ENCODE measurements at regions not wholly inside any gene's neighbourhood (a gene's known extent, or its start where the extent isn't known, plus 50 kb on each side); places are given as distances from the start of the nearest gene placed in this dataset.

DNA sequence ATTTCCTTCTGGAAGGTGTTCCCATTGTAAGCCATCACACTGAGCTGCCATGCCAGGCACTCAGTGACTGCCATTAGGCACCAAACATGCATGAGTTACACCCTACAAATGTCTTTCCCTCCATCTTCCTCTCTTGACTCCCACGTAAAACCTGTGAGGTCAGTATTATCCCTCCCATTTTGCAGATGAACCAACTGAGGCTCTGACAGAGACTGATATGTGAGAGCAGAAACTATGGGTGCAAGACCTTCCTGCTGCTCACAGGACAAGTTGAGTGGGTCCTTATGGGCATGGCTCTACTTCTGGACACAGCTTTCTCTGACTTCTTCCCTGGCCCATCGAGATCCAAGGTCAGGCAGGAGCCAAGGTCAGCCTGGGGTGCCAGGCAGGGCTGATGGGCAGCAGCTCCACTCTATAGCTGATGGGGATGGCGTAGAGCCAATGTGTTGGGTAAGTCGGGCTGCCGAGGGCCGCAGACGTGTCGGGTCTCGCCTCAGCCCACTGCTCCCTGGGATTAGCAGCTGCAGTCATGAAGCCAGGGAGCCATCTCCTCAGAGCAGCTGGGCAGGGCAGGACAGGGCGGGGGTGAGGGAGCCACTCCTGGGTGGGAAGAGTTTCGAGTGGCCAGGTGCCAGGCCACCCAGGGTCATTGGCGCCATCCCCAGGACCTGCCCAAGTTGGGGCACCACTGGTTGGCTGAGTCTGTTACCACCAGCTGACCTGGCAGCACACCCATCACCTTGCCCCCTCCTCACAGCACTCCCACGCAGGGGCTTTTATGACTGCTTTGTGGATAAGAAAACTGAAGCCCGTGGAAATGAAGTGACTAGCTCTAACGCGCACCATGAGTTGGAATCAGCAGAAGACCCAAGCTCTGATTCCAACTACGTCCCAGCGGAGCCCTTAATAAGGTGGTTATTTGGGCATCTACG, 117.8 kb upstream of the ZMIZ1 start:
- TF ChIP-seq SP1 (IDR thresholded peaks at IDR 0.05) (no peak), ELF4 (IDR thresholded peaks at IDR 0.05) (no peak), SUZ12 (IDR thresholded peaks at IDR 0.05) (no peak), LEF1 (IDR thresholded peaks at IDR 0.05; ENCODE audit: borderline replicate concordance) (no peak), HDGF (IDR thresholded peaks at IDR 0.05; ENCODE audit: borderline replicate concordance) (no peak), CTBP1 (IDR thresholded peaks at IDR 0.05; ENCODE audit: borderline replicate concordance) (no peak), NFRKB (IDR thresholded peaks at IDR 0.05) (no peak), FOXK2 (IDR thresholded peaks at IDR 0.05) (no peak), FOXM1 (IDR thresholded peaks at IDR 0.05; ENCODE audit: borderline replicate concordance) (no peak), TARDBP (IDR thresholded peaks at IDR 0.05) (no peak), BHLHE40 (IDR thresholded peaks at IDR 0.05; ENCODE audit: borderline replicate concordance) (no peak), L3MBTL2 (conservative IDR thresholded peaks at IDR 0.05) (no peak), ZNF384 (IDR thresholded peaks at IDR 0.05) (no peak), ARNT (IDR thresholded peaks at IDR 0.05) (no peak), FOXA1 (IDR thresholded peaks at IDR 0.05) (no peak)
- TF ChIP-seq, protein P1, sequence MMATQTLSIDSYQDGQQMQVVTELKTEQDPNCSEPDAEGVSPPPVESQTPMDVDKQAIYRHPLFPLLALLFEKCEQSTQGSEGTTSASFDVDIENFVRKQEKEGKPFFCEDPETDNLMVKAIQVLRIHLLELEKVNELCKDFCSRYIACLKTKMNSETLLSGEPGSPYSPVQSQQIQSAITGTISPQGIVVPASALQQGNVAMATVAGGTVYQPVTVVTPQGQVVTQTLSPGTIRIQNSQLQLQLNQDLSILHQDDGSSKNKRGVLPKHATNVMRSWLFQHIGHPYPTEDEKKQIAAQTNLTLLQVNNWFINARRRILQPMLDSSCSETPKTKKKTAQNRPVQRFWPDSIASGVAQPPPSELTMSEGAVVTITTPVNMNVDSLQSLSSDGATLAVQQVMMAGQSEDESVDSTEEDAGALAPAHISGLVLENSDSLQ (IDR thresholded peaks at IDR 0.05), result no peak
- ChIA-PET CTCF (interaction anchor here (0.6 kb wide), 1 partner anchor 15 kb away, joined by 3 read pairs; no protein-coding TSS in a partner anchor), POLR2A (no interaction called here)
- DNase-seq (ENCODE audit: extremely low spot score), result no peak

DNA sequence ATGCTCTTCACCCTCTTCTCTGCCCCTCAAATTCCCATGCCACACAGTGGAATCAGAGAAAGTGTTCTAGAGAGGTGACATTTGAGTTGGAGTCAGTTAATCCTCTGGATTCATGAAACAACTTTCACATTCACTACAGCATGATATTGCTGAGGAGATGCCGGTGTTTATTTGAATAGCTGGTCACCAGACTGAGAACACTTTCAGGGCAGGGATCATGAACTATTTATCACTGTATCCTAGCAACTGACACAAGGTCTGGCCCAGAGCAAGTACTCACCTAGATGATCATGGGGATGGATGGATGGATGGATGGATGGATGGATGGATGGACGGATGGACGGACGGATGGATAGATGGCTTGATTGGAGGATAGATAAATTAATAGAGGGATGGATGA, 116.7 kb upstream of the ZMIZ1 start:
- no peak for DNase-seq (ENCODE audit: extremely low spot score)
- ChIA-PET CTCF (no interaction called here), POLR2A (interaction anchor here (1.3 kb wide), 1 partner anchor 15 kb away, joined by 4 read pairs; no protein-coding TSS in a partner anchor)
- no peak for TF ChIP-seq ZNF384 (IDR thresholded peaks at IDR 0.05)
- TF ChIP-seq BHLHE40 (IDR thresholded peaks at IDR 0.05; ENCODE audit: borderline replicate concordance), result no peak

DNA sequence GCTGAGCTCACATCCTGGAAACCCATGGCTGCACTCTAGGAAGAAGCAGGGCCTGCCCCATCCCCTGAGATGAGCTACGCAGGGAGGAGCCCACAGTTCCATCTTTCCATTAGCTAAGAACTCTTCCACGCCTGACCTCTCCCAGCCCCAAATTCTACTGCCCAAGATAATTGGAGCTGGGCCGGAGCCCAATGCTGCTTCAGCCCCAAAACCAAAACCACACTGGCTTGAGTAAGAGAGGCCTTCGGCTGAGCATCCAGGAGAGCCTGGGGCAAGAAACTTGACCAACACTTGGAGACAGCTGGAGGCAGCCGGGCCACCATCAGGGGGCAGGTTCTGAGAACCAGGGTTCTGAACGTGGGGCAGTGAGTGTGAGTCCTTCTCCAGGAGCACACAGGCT, 116.1 kb upstream of the ZMIZ1 start:
- POLR2A ChIA-PET, result interaction anchor here (1.3 kb wide), 1 partner anchor 15 kb away, joined by 4 read pairs; no protein-coding TSS in a partner anchor
- DNase-seq (ENCODE audit: extremely low spot score), result no peak
- CTCF ChIA-PET, result no interaction called here
- no peak for TF ChIP-seq FOXA1 (IDR thresholded peaks at IDR 0.05)
- no peak for TF ChIP-seq SP1 (IDR thresholded peaks at IDR 0.05)
- no peak for TF ChIP-seq LEF1 (IDR thresholded peaks at IDR 0.05; ENCODE audit: borderline replicate concordance)
- no peak for TF ChIP-seq NFRKB (IDR thresholded peaks at IDR 0.05)
- no peak for TF ChIP-seq FOXM1 (IDR thresholded peaks at IDR 0.05; ENCODE audit: borderline replicate concordance)
- no peak for TF ChIP-seq L3MBTL2 (conservative IDR thresholded peaks at IDR 0.05)
- TF ChIP-seq FOXK2 (IDR thresholded peaks at IDR 0.05), result no peak
- no peak for TF ChIP-seq TARDBP (IDR thresholded peaks at IDR 0.05)
- TF ChIP-seq HDGF (IDR thresholded peaks at IDR 0.05; ENCODE audit: borderline replicate concordance), result no peak
- TF ChIP-seq, protein P1 (IDR thresholded peaks at IDR 0.05), result no peak
- TF ChIP-seq BHLHE40 (IDR thresholded peaks at IDR 0.05; ENCODE audit: borderline replicate concordance), result no peak
- TF ChIP-seq ARNT (IDR thresholded peaks at IDR 0.05), result no peak
- TF ChIP-seq ZNF384 (IDR thresholded peaks at IDR 0.05), result no peak
- TF ChIP-seq SUZ12 (IDR thresholded peaks at IDR 0.05), result no peak
- TF ChIP-seq CTBP1 (IDR thresholded peaks at IDR 0.05; ENCODE audit: borderline replicate concordance), result no peak
- TF ChIP-seq ELF4 (IDR thresholded peaks at IDR 0.05), result no peak

DNA sequence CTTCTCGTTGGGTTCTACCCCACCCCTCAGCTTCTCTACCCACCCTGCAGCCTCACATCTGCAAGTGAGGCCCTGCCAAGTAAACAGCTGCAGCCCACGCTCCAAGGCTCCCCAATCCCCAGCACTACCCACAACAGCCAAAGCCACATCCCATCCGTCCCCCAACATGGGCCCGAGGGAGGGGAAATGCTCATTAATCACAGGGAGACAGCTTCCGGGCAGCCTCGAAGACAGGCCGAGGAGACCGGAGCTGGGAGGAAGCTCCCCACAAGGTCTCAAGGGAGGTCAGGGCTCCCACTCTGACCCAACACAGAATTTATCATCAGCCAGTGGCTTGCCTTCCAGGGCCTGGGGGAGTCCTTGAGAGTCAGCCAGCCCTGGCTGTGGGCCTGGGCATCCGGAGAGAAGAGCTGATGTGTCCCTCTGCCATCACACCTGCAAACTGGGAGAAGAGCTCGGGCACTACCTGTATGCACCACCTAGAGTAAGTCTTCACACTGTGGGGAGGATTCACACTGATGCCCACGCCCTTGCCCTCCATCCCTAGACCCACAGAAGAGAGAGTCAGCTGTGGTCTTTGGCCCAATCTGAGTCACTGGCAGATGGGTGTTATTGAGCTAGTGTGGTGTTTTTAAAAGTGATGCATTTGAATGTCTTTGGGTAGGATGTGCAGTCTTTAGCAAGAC, 115.5 kb upstream of the ZMIZ1 start:
- no peak for DNase-seq (ENCODE audit: extremely low spot score)
- CTCF ChIA-PET, result no interaction called here
- POLR2A ChIA-PET, result interaction anchor here (1.3 to 1.4 kb wide), 2 partner anchors 10 to 14 kb away, joined by 3 to 4 read pairs; no protein-coding TSS in a partner anchor
- no peak for TF ChIP-seq NFRKB (IDR thresholded peaks at IDR 0.05)
- no peak for TF ChIP-seq CTBP1 (IDR thresholded peaks at IDR 0.05; ENCODE audit: borderline replicate concordance)
- no peak for TF ChIP-seq ARNT (IDR thresholded peaks at IDR 0.05)
- no peak for TF ChIP-seq FOXM1 (IDR thresholded peaks at IDR 0.05; ENCODE audit: borderline replicate concordance)
- no peak for TF ChIP-seq SP1 (IDR thresholded peaks at IDR 0.05)
- TF ChIP-seq FOXK2 (IDR thresholded peaks at IDR 0.05), result no peak
- TF ChIP-seq, protein P1 (IDR thresholded peaks at IDR 0.05), result no peak
- TF ChIP-seq HDGF (IDR thresholded peaks at IDR 0.05; ENCODE audit: borderline replicate concordance), result no peak
- TF ChIP-seq ELF4 (IDR thresholded peaks at IDR 0.05), result no peak
- TF ChIP-seq L3MBTL2 (conservative IDR thresholded peaks at IDR 0.05), result no peak
- no peak for TF ChIP-seq SUZ12 (IDR thresholded peaks at IDR 0.05)
- TF ChIP-seq FOXA1 (IDR thresholded peaks at IDR 0.05), result no peak

DNA sequence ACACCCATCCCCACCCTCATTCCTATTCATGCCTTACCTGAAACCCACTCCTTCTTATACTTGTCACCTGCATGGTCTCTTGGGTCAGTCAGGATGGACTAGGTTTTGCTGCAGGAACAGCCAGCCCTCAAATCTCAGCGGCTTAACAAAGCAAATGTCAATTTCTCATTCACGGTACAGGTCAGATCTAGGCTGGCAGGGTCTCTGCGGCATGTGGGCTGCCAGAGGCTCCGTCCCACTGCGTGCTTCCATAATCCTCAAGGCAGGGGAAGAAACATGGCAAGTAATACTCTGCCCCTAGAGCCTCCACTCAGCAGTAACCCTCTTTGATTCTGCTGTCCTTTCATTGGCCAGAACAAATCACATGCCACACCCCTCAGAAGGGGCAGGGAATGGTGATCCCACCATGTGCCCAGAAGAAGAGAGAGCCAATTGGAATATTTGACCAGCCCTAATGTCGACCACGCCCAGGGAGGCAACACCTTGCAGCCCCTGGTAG, 114.9 kb upstream of the ZMIZ1 start:
- TF ChIP-seq SP1 (IDR thresholded peaks at IDR 0.05), result no peak
- TF ChIP-seq CTBP1 (IDR thresholded peaks at IDR 0.05; ENCODE audit: borderline replicate concordance), result no peak
- no peak for TF ChIP-seq LEF1 (IDR thresholded peaks at IDR 0.05; ENCODE audit: borderline replicate concordance)
- TF ChIP-seq, protein P1 (IDR thresholded peaks at IDR 0.05), result no peak
- TF ChIP-seq HDGF (IDR thresholded peaks at IDR 0.05; ENCODE audit: borderline replicate concordance), result no peak
- no peak for TF ChIP-seq L3MBTL2 (conservative IDR thresholded peaks at IDR 0.05)
- no peak for TF ChIP-seq SUZ12 (IDR thresholded peaks at IDR 0.05)
- no peak for TF ChIP-seq BHLHE40 (IDR thresholded peaks at IDR 0.05; ENCODE audit: borderline replicate concordance)
- TF ChIP-seq NFRKB (IDR thresholded peaks at IDR 0.05), result no peak
- no peak for TF ChIP-seq ZNF384 (IDR thresholded peaks at IDR 0.05)
- TF ChIP-seq ARNT (IDR thresholded peaks at IDR 0.05), result no peak
- TF ChIP-seq FOXK2 (IDR thresholded peaks at IDR 0.05), result no peak
- TF ChIP-seq FOXM1 (IDR thresholded peaks at IDR 0.05; ENCODE audit: borderline replicate concordance), result no peak
- TF ChIP-seq ELF4 (IDR thresholded peaks at IDR 0.05), result no peak
- TF ChIP-seq TARDBP (IDR thresholded peaks at IDR 0.05), result no peak
- TF ChIP-seq FOXA1 (IDR thresholded peaks at IDR 0.05), result no peak
- ChIA-PET POLR2A (interaction anchor here (1.4 kb wide), 1 partner anchor 9 kb away, joined by 3 read pairs; no protein-coding TSS in a partner anchor), CTCF (no interaction called here)
- no peak for DNase-seq (ENCODE audit: extremely low spot score)

All from HEK293T (cell line).